ENCODE measurements at regions not wholly inside any gene's neighbourhood (a gene's known extent, or its start where the extent isn't known, plus 50 kb on each side); places are given as distances from the start of the nearest gene placed in this dataset.

- no peak for TF ChIP-seq EZH2 (IDR thresholded peaks at IDR 0.05; ENCODE audit: borderline replicate concordance, low read length)
- no peak for TF ChIP-seq CTCF (IDR thresholded peaks at IDR 0.05; ENCODE audit: low read length)
Measured at GRCh38 chr2:219733746-219734145, 106.3 kb downstream of the SLC4A3 start.

All from OCI-LY1 (cell line).